Stimulated activated naive B cell treated with anti-CD40 and anti-IgM and Interleukin-4, amounts not matched to agents 10 μg/mL and 1 μg/mL and 100 μg/mL, for 72 hours (primary cell): ENCODE measurements at regions not wholly inside any gene's neighbourhood (a gene's known extent, or its start where the extent isn't known, plus 50 kb on each side); places are given as distances from the start of the nearest gene placed in this dataset.
A peak's percentile ranks its signal among the peaks of the same experiment; 100 is the strongest.

Experiments
- ATAC-seq, 2 donors: fragments of 150-1000 bp; cut with Tn5 transposase; replicated peaks; 2 replicates each; pipeline ENCODE4 v1.10.0; 2021; ENCODE audit warnings: moderate library complexity in 1 of 2
- DNase-seq: peaks from one replicate; pipeline ENCODE4 v3.0.0; 2021
- H3K27ac Mint-ChIP-seq: one replicate; pipeline ENCODE4 v1.8.0; 2022; ENCODE audit warnings: mild to moderate bottlenecking, mixed read lengths
- H3K27me3 Mint-ChIP-seq, 2 donors: one replicate each; pipeline ENCODE4 v1.8.0; 2022; ENCODE audit warnings: mixed read lengths in 2 of 2
- H3K36me3 Mint-ChIP-seq, 2 donors: one replicate each; pipeline ENCODE4 v1.8.0; 2022; ENCODE audit warnings: mixed read lengths in 2 of 2, mild to moderate bottlenecking in 1 of 2
- H3K4me1 Mint-ChIP-seq, 2 donors: one replicate each; pipeline ENCODE4 v1.8.0; 2022; ENCODE audit warnings: mixed read lengths in 2 of 2, mild to moderate bottlenecking in 1 of 2
- H3K4me3 Mint-ChIP-seq, 2 donors: one replicate each; pipeline ENCODE4 v1.8.0; 2022; ENCODE audit warnings: mild to moderate bottlenecking in 2 of 2, mixed read lengths in 2 of 2, moderate library complexity in 1 of 2
- H3K9me3 Mint-ChIP-seq, 2 donors: one replicate each; pipeline ENCODE4 v1.8.0; 2022; ENCODE audit warnings: mixed read lengths in 2 of 2, mild to moderate bottlenecking in 1 of 2

GRCh38 chr14:22477569-22478194 lies 111.3 kb downstream of the DAD1 start:
- peaks cover 60 to 95% of the 10 kb centered on the region in 2 donors for H3K4me1 Mint-ChIP-seq
- ATAC-seq: peak; percentile 50 to 53

GRCh38 chr14:22476887-22477286 lies 112.1 kb downstream of the DAD1 start:
- Mint-ChIP-seq H3K27ac (peak overlapping the region; percentile 89), H3K4me3 (peak overlapping the region in 1 of 2 donors; percentile 43)

More at GRCh38 chr14:22477569-22478194, 111.3 kb downstream of the DAD1 start:
- H3K9me3 Mint-ChIP-seq: no peaks in the 10 kb centered on the region
- H3K27me3 Mint-ChIP-seq: no peaks in the 10 kb centered on the region
- DNase-seq: no peak
- H3K27ac Mint-ChIP-seq: peak overlapping the region; percentile 89
- peak overlapping the region; percentile 37 to 43 for H3K4me3 Mint-ChIP-seq
- H3K36me3 Mint-ChIP-seq: peaks cover 3 to 12% of the 10 kb centered on the region in 2 donors

GRCh38 chr14:22476005-22476751 lies 112.8 kb downstream of the DAD1 start:
- Mint-ChIP-seq H3K4me1 (peaks cover 57 to 90% of the 10 kb centered on the region in 2 donors), H3K27ac (peak overlapping the region; percentile 89), H3K4me3 (peak overlapping the region; percentile 43 to 44), H3K36me3 (peaks cover 3 to 6% of the 10 kb centered on the region in 2 donors), H3K27me3 (no peaks in the 10 kb centered on the region), H3K9me3 (no peaks in the 10 kb centered on the region)
- ATAC-seq (peak; percentile 33 to 35), DNase-seq (no peak)

More at GRCh38 chr14:22476887-22477286, 112.1 kb downstream of the DAD1 start:
- DNase-seq (no peak), ATAC-seq (no peak)
- Mint-ChIP-seq H3K9me3 (no peaks in the 10 kb centered on the region), H3K27me3 (no peaks in the 10 kb centered on the region), H3K4me1 (peaks cover 60 to 92% of the 10 kb centered on the region in 2 donors), H3K36me3 (peaks cover 3 to 12% of the 10 kb centered on the region in 2 donors)

- DNase-seq (no peak), ATAC-seq (peak in 1 of 2 donors; percentile 37)
- Mint-ChIP-seq H3K9me3 (no peaks in the 10 kb centered on the region), H3K4me1 (peaks cover 56 to 88% of the 10 kb centered on the region in 2 donors), H3K27me3 (no peaks in the 10 kb centered on the region), H3K27ac (peak overlapping the region; percentile 89), H3K4me3 (peak overlapping the region; percentile 52 to 67), H3K36me3 (peaks cover 2 to 3% of the 10 kb centered on the region in 2 donors)
Observed at GRCh38 chr14:22475381-22475780, 113.6 kb downstream of the DAD1 start.

- Mint-ChIP-seq H3K27ac (peak overlapping the region; percentile 89), H3K9me3 (no peaks in the 10 kb centered on the region), H3K36me3 (peaks cover 2 to 3% of the 10 kb centered on the region in 2 donors), H3K4me1 (peaks cover 56 to 83% of the 10 kb centered on the region in 2 donors), H3K27me3 (no peaks in the 10 kb centered on the region), H3K4me3 (peak overlapping the region; percentile 52 to 67)
- ATAC-seq (peak; percentile 9 to 32), DNase-seq (no peak)
Observed at GRCh38 chr14:22474730-22475351, 114.2 kb downstream of the DAD1 start.

- Mint-ChIP-seq H3K4me3 (peak overlapping the region in 1 of 2 donors; percentile 40), H3K9me3 (no peaks in the 10 kb centered on the region), H3K36me3 (peaks cover 0 to 3% of the 10 kb centered on the region in 2 donors), H3K27ac (peak overlapping the region; percentile 89), H3K27me3 (no peaks in the 10 kb centered on the region), H3K4me1 (peaks cover 56 to 85% of the 10 kb centered on the region in 2 donors)
- DNase-seq (peak; percentile 63), ATAC-seq (peak; percentile 71 to 74)
Observed at GRCh38 chr14:22472935-22473854, 115.8 kb downstream of the DAD1 start.

GRCh38 chr14:22472466-22472865 lies 116.6 kb downstream of the DAD1 start:
- Mint-ChIP-seq H3K9me3 (no peaks in the 10 kb centered on the region), H3K4me3 (no peak overlapping the region), H3K27ac (peak overlapping the region; percentile 89), H3K27me3 (no peaks in the 10 kb centered on the region), H3K36me3 (peaks cover 0 to 3% of the 10 kb centered on the region in 2 donors), H3K4me1 (peaks cover 51 to 78% of the 10 kb centered on the region in 2 donors)
- peak in 1 of 2 donors; percentile 2 for ATAC-seq
- no peak for DNase-seq

- Mint-ChIP-seq H3K27ac (peak overlapping the region; percentile 26), H3K27me3 (no peaks in the 10 kb centered on the region), H3K4me3 (no peak overlapping the region), H3K9me3 (no peaks in the 10 kb centered on the region), H3K36me3 (peaks cover 0 to 3% of the 10 kb centered on the region in 2 donors), H3K4me1 (peaks cover 46 to 73% of the 10 kb centered on the region in 2 donors)
- ATAC-seq: peak; percentile 12 to 16
- no peak for DNase-seq
Observed at GRCh38 chr14:22471545-22472121, 117.4 kb downstream of the DAD1 start.

- Mint-ChIP-seq H3K9me3 (no peaks in the 10 kb centered on the region), H3K4me3 (peak overlapping the region in 1 of 2 donors; percentile 45), H3K27ac (no peak overlapping the region), H3K27me3 (no peaks in the 10 kb centered on the region), H3K36me3 (no peaks in the 10 kb centered on the region), H3K4me1 (peaks cover 40 to 70% of the 10 kb centered on the region in 2 donors)
- ATAC-seq (no peak), DNase-seq (no peak)
Observed at GRCh38 chr14:22469538-22470303, 119.3 kb downstream of the DAD1 start.

GRCh38 chr14:22468830-22469229 lies 120.2 kb downstream of the DAD1 start:
- no peak overlapping the region for H3K27ac Mint-ChIP-seq
- no peak for ATAC-seq
- H3K9me3 Mint-ChIP-seq: no peaks in the 10 kb centered on the region
- H3K27me3 Mint-ChIP-seq: no peaks in the 10 kb centered on the region
- no peak for DNase-seq
- no peak overlapping the region for H3K4me3 Mint-ChIP-seq
- H3K4me1 Mint-ChIP-seq: peaks cover 42 to 70% of the 10 kb centered on the region in 2 donors
- H3K36me3 Mint-ChIP-seq: no peaks in the 10 kb centered on the region

GRCh38 chr14:22466491-22466890 lies 122.5 kb downstream of the DAD1 start:
- H3K4me3 Mint-ChIP-seq: no peak overlapping the region
- H3K36me3 Mint-ChIP-seq: no peaks in the 10 kb centered on the region
- H3K27ac Mint-ChIP-seq: no peak overlapping the region
- DNase-seq (no peak), ATAC-seq (peak; percentile 66 to 71)
- peaks cover 25 to 52% of the 10 kb centered on the region in 2 donors for H3K4me1 Mint-ChIP-seq
- H3K27me3 Mint-ChIP-seq: no peaks in the 10 kb centered on the region
- H3K9me3 Mint-ChIP-seq: no peaks in the 10 kb centered on the region

GRCh38 chr14:22465201-22465840 lies 123.7 kb downstream of the DAD1 start:
- Mint-ChIP-seq H3K27me3 (no peaks in the 10 kb centered on the region), H3K4me1 (peaks cover 23 to 49% of the 10 kb centered on the region in 2 donors), H3K4me3 (no peak overlapping the region), H3K27ac (peak overlapping the region; percentile 15), H3K9me3 (no peaks in the 10 kb centered on the region), H3K36me3 (no peaks in the 10 kb centered on the region)
- DNase-seq (no peak), ATAC-seq (peak in 1 of 2 donors; percentile 10)
